GM10847 (cell line): ENCODE measurements at regions not wholly inside any gene's neighbourhood (a gene's known extent, or its start where the extent isn't known, plus 50 kb on each side); places are given as distances from the start of the nearest gene placed in this dataset.

ENCODE experiments used
- POLR2A ChIP-seq: IDR thresholded peaks from 2 replicates; pipeline ENCODE4 v1.6.1; 2011; ENCODE audit not compliant: insufficient read length; ENCODE audit errors: extremely low read depth

DNA sequence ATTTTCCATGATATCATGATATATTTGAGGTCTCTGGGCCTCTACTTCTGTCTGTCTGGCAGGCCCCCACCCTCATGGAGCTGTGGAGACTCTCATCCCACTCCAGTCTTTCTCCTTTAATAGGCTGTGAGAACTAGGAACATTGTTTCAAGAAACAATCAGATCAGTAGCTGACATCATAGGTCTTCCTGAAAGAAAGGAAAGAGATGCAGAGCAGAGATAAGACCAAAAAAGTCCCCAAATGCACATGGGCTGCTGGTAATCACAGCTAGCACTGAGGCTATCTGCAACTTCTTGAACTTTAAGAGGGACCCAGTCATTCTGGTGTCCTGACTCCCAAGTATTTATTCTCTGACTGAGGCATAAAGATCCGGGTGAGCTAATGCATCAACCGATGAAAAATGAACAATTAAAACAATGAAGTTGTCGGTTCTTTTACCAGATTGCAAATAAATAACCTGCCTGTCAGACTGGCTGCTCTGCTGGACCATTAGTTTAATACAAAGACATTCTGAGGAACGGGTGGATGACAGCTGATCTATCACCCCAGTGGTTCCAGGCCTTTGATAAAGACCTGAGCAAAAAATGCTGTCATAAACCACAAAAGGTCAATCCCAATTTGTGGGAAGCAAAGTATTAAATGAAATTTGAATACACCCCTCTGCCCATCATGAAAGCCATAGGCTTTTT is 780.8 kb upstream of the GOLIM4 start:
- TF ChIP-seq POLR2A: no peak

DNA sequence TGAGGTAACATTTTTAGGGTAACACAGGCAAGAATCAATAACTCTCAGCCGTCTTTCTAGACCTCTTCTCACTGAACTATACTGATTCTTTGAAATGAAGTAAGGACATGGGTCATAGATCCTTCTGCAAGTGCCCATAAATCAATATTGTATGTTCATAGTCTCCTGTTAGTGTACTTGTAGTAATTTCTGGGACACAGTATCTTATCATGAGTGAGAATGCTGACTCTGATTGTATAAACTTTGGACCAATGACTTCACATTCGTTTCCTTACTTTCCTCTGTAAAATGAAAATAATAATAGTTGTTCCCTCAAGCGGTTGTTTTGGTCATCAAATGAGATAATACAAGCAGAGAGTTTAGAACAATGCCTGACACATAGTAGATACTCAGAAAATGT is 777.1 kb upstream of the GOLIM4 start:
- TF ChIP-seq POLR2A: no peak

DNA sequence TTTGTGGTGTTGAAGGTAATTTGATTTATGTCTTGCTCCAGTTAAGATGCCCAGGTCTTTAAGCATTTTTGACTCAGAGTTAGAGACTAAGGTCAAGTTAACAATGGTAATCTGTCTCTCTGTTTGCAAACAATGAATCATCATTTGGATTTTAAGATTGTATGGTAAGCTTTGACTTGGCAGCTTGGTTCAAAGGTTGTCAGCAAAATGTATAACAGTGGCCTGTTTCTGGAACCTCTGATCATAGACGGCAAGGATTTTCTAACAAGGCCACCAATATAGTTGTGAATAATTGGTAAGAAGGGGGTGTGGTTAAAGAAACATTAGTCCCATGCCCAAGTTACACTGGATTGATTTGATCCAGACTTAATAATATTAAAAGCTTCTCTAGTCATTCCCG is 775.2 kb upstream of the GOLIM4 start:
- TF ChIP-seq POLR2A: no peak

DNA sequence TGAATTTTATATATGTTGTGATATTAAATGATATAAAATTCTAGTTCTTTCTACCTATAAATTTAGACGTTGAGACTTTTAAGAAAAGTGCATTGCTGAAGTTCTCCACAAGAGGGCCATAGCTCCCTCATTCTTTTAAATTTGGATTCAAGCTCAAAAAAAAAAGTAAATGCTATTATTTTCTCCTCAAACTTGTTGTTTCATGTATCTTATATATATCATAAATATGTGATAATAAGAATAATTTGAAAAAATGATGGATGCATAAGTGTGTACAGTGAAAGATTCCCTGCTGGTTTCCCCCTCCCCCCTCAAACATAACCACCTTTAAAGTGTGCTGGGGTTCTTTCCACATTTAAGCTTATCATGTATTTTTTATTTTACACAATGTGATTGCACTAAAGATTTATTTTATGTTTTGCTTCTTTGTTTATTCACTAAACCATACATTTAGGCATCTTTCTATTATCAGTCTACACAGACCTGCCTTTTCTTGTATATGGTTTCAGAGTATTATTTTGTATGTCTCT is 769.4 kb upstream of the GOLIM4 start:
- TF ChIP-seq POLR2A: no peak

DNA sequence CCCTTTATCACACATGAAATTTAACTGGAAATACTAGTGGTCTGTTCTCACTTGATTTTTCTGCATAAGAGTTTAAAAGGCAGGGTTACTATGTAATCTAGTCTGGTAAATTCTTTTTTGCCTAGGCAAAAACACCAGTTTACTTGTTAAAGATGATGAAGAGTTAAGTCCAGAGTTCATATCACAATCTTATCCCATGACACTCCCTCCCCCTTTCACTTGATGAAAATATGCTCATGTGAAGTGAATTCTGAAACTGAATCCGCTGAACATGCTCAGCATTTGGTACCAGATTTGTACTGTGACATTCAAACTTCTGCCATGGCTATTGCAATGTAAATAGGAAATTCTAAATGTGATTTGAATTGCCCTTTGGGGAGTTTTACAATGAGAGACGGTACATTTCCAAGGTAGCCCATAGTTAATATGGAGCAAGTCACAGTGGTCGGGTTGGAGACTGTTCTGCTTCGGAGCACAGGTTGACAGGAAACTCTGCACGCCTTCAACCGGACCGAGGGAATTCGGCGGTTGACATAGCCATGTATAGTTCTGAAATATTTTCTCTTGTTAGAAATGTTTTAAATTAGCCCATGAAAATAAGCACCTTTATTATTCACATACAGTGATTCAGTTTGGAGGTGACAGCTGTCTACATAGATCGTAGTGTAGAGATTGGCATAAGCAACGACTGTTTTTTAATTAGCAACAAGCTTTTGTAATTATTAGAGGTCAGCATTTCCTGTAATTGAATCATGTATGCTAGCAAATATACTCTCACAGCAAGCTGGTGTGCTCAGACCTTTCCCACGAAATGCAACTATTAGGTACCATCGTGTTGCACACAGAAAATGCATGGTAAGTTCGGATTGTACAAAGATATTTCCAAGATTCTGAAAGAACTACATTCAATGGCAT is 768.6 kb upstream of the GOLIM4 start:
- no peak for TF ChIP-seq POLR2A

DNA sequence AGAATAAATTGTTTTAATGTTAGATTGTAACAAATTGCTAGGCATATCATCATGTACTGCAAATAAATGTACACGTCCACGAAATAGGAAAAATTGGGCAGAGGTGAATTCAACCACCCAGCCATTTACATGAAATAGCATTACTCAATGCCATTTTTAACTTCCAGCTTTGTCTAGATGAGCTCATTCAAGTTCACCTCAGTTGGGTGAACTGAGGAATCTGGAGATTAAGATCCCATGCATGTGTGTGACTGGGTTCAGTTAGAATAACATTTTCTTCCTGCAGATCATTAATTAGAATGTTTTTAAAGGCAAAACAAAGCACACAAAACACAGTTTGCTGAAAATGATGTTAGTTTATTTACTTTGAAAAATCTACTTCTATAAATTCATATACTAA is 767.8 kb upstream of the GOLIM4 start:
- TF ChIP-seq POLR2A: no peak

DNA sequence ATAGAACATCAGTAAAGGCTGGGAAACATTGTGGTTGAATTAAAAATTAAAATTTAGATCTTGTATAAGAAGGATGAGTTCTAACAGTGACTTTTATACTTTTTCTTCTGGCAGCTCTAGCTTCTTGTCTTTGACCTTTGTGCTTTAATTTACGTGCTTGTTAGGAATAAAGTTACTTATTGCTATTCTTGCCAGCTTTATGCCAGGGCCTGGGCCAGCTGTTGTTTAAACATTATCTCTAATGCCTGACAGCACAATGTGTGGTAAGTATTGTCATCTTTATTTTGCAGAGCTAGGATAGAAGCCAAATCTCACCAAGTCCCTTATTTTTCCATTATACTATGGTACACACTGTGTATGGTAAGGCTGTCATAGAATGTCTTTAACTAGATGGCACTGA is 766.7 kb upstream of the GOLIM4 start:
- TF ChIP-seq POLR2A: no peak

DNA sequence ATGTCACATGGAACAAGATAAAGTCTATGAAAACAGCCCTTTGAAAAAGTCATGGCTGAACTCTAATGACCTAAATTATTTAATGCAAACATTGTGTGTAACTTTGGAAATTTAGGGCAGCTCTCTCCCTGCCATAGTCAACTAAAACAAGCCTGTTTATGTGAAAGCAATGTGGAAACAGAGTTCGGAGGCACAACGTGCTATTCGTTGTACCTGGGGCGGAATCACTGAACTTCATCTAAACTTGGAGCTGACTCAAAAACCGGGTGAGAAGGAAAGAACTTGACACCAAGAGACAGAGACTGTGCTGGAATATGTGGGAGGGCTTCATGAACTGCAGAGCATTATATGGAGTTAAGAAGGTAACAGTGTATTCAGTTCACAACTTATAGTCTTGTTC is 764.9 kb upstream of the GOLIM4 start:
- no peak for TF ChIP-seq POLR2A

DNA sequence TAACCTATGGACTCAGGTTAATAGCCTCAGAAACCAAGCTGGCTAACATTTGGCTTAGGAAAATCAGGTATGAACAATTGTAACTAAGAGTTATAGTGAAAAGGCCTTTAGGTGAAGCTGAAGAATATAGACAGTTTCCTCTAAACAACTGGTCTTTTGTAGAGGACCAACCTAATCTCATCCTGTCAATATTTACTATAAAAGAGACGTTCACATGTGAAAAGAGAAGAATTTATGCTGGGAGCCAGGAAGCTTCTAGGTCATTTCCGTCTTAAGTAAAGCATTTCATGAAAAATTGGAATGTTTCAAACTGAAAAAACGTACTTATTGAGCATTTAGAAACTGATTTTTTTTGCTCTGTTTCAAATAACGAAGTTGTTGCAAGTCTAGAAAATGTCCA is 764.3 kb upstream of the GOLIM4 start:
- TF ChIP-seq POLR2A: no peak

DNA sequence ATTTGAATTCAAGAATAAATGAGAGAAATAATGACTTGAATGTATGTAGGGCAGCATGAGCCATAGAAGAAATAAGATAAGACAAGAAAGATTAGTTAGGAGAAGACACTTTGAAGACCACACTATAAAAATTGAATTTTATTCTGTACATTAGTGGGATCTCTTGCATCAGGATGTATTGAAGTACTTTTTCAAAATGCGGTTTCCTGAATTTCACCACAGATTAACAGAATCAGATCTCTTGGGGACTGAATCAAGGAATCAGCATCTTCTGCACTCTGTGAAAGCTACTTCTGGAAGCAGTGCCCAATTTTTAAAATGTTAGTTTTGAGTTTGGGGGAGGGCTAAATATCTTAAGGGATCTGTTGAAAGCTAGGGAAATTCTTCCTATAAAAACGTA is 763.9 kb upstream of the GOLIM4 start:
- no peak for TF ChIP-seq POLR2A

DNA sequence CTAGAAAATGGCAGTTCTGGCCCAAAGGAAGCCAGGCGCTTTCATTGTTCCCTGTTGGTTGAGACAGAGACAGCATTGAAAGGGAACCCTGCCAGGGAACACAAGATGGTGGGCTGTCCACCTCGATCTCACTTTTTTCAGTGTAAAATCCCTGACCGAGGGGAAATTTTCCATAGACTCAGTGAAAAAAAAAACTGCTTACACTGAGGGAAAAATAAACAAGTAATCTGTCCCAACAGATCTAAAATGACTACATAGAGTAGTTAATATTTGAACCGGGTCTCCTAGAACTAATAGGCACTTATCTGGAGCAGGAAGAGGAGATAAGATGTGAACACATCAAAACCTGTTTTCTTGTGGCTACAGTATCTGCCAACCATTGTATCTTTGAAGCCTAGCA is 763.4 kb upstream of the GOLIM4 start:
- no peak for TF ChIP-seq POLR2A

DNA sequence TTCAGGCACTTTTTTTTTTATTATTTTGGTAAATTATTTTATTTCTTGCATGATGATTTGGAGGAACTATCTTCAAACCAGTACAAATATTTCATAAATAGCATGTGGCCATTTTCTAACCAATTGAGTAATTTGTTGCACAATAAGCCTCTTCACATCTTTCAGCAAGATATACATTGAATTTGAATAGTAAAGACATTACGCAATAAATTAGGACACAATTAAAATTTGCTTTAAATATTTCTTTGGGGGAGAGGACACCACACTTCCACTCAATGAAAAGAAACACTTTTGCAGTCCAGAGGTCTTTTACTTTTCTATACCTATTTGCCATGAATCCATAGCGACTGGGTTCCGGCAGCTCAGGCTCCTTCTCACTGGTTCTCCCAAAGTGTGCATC is 762.6 kb upstream of the GOLIM4 start:
- TF ChIP-seq POLR2A: no peak

DNA sequence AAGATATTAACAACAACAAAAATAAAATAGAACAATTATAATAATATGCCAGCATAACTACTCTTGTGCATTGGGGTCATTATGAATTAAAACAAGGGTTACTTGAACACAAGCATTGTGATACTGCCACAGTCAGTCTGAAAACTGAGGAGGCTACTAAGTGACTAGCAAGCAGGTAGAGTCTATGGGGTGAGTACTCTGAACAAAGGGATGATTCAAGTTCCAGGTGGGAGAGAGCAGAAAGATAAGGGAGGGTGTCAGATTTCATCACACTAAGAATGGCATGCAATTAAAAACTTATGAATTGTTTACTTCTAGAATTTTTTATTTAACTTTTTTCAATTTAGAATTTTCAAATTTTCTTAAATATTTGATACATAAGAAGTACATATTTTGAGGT is 754.4 kb upstream of the GOLIM4 start:
- TF ChIP-seq POLR2A: no peak

DNA sequence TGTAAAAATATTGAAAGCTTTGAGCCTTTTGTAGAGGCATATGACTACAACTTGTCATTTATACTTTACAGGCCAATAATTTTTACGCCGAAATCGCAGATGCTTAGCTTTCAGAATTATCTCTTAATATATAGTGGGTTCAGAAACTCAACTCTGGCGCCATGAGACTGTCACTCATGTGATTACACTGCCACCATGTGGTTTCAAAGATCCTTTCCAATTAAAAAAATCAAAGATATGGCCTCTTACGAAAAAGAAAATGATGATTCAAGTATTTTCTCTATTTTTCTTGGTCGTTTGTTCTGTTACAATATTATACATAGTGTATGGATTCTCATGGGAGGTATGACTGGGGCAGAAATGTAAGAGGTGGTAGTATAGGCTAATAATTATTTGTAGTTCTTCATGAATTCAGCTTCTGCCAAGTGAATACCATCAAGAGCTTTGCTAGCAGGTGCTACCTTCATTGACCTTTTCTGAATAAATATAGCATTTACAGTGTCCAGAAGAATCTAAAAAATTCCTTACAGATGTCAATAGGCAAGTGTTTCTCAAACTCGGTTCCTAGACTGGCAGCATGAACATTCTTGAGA is 751.7 kb upstream of the GOLIM4 start:
- no peak for TF ChIP-seq POLR2A

DNA sequence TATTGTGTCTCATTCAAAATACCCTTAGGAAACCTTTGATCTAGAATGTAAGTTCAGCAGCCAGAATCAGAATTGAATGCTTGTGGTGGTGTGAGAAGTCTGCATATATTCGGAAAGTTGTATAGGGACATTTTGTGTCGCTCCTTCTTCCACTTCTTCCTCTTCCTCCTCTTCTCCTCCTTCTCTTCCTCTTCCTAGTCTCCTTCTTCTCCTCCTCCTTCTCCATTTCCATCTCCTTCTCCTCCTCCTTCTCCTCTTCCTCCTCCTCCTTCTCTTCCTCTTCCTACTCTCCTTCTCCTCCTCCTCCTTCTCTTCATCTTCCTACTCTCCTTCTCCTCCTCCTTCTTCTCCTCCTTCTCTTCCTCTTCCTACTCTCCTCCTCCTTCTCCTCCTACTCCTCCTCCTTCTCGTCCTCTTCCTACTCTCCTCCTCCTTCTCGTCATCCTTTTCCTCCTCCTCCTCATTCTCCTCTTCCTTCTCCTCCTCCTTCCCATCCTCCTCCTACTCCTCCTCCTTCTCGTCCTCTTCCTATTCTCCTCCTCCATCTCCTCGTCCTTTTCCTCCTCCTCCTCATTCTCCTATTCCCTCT is 749.3 kb upstream of the GOLIM4 start:
- no peak for TF ChIP-seq POLR2A
